NCI-H460 (cell line): ENCODE measurements at regions not wholly inside any gene's neighbourhood (a gene's known extent, or its start where the extent isn't known, plus 50 kb on each side); places are given as distances from the start of the nearest gene placed in this dataset.

Experiments
- DNase-seq: peaks from one replicate; pipeline ENCODE4 v3.0.0-alpha.2; 2016; ENCODE audit warnings: low read depth; ENCODE audit errors: extremely low read depth

GRCh38 chr6:79777713-79778579, 146.8 kb downstream of the SH3BGRL2 start:
- peak; percentile 66 for DNase-seq

DNA sequence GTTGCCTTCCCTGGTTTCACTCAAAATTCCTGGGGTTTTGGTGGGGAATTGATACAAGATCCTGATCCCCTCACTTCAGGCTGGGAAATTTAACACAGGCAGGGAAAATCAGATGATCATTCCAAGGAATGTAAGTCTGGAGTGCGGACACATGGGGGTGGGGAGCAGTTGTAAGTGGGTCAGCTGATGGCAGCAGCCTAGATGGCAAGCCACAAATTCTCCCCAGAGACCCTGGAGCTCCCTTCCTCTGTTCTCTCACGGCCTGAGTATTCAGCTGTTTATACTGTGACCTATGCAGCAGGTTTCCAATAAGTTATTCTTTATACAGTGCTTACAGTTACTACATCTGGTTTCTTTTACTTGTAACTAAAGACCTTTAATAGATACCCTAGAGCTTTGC, 144.9 kb downstream of the SH3BGRL2 start:
- DNase-seq, result no peak

DNA sequence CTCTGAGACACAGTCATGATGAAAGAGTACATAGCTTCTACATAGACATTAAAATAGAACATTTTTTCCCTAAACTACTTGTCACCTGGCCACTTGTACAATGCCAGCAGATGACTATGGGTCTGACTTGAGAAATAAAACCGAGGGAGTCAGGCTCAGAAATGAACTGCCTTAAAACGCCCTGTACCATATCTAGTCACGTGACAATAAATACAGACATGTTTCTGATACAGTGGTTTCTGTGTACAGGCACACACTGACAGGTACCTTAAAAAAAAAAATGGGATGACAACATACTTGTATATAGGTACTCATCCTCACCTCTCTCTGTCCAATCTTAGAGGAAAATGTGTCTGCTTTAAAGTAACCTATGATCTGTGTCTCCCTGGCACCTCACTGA, 144.1 kb downstream of the SH3BGRL2 start:
- DNase-seq, result no peak

DNA sequence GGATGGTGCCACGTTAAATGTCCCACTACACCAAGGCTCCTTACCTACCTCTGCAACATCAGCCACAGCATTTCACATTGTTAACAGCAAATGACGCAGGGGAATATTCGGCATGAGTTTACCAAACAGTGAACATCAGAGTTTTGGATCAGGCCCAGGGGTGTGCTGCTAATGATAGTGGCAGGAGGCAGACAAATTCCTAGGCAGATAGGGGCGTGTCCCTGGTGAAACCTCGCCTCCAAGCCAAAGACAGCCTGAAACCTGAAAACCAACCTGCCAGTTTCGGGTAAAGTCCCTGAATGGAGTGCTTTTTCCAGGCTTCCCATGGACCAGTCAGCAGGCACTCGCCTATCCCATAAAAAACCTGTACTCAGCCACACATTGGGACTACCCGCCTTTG, 133.6 kb downstream of the SH3BGRL2 start:
- DNase-seq, result no peak

DNA sequence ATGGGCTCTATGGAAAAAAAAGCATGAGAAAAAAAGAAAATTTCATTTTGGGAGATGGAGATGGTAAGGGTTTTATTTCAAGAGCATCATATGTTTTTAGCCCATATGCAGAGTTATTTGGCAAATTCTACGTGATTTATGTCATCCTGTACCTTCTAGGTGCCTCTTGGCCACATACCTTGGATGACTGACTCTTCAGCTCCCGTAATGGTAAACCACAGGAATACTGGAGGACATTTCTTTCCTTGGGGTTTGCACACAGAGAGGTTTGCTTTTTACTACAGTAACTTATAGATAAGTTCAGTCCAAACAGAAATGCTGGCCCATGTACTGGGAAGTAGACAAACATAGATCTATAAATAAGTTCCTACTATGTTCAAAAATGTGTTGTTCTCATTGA, 132.2 kb downstream of the SH3BGRL2 start:
- no peak for DNase-seq

DNA sequence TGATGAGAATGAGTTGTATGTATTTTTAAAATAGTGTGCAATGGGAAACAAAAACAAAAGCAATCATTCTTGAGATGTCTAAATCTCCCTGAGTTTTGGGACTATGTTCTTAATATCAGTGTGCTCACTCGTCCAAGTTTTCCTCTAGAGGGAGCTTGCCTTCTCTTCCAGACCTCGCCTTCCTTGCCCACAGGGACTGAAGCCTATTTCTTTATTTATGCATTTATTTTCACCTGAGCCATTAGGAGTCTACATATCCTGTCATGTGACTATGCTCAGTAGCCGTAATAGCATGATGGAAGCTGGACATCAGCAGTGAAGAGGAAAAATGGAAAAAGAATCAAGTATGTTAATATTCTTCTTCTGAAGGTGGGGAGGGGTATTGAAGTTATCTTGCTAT, 131.2 kb downstream of the SH3BGRL2 start:
- DNase-seq, result no peak

DNA sequence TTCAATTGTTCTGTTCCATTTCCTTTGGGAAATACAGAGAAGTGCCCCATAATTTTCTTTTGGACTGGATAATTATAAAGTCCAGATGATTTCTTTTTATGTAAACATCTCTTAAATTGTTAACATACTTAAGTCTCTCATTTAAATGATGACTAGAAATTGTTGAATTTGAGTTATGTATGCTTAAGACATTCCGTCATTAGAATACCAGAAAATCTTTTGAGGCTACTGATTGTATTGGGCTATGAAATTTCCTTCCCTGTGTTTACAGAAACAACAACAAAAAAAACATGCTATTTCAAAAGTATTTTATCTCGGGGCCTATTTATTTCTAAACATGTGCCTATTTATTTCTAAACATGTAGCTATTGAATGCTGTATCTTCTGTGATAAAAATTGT, 125.4 kb downstream of the SH3BGRL2 start:
- DNase-seq, result no peak

DNA sequence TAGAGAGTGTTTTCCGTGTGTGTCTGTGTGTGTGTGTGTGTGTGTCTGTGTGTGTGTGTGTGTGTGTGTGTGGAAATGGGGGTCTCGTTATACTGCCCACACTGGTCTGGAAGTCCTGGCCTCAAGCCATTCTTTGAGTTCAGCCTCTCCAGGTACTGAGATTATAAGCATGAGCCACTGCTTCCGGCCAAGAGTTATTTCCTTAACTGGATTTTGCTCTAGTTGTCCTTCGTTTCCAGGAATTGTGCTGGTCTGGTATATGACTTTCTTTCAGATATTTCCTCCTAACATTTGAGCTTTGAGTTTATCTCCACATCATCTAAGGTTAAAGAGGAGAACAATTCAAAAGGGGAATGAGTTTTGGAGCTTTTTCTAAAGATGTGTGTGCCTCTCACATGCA, 124.8 kb downstream of the SH3BGRL2 start:
- DNase-seq, result no peak
